ENCODE measurements at regions not wholly inside any gene's neighbourhood (a gene's known extent, or its start where the extent isn't known, plus 50 kb on each side); places are given as distances from the start of the nearest gene placed in this dataset.

DNA sequence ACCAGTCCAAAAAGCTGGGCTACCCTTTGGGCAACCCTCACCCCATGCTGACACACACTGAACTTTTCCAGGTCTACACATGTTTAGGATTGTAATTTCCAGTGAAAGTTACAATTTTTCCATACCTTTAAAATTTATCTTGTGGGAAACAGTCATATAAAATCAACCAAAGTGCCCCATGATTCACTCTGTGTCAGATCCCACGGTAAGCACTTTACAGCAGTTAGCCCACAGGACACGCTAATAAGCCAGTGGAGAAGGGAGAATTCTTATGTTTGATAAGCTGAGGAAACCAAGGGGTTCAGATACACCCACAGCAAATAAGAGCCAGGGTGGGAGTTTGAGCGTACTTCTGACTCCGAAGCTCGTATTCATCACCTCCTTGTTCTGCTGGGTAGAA, 72.4 kb upstream of the TBL1X start:
- H4K20me1 ChIP-seq (ENCODE audit: insufficient read depth, low read length) = no peaks in the 10 kb centered on the region
- H3K4me1 ChIP-seq (ENCODE audit: low read length) = no peaks in the 10 kb centered on the region
- H3K36me3 ChIP-seq (replicated peaks; ENCODE audit: low read depth, low read length) = no peaks in the 10 kb centered on the region
- no peaks in the 10 kb centered on the region for H3K9me3 ChIP-seq (ENCODE audit: insufficient read depth, low read length)
- no peak overlapping the region for H2AFZ ChIP-seq (ENCODE audit: low read depth, low read length)
- H3K27me3 ChIP-seq (ENCODE audit: low read depth, low read length) = no peaks in the 10 kb centered on the region
- TF ChIP-seq EZH2phosphoT487 (IDR thresholded peaks at IDR 0.05; ENCODE audit: low read depth) = no peak
- TF ChIP-seq, protein P1, sequence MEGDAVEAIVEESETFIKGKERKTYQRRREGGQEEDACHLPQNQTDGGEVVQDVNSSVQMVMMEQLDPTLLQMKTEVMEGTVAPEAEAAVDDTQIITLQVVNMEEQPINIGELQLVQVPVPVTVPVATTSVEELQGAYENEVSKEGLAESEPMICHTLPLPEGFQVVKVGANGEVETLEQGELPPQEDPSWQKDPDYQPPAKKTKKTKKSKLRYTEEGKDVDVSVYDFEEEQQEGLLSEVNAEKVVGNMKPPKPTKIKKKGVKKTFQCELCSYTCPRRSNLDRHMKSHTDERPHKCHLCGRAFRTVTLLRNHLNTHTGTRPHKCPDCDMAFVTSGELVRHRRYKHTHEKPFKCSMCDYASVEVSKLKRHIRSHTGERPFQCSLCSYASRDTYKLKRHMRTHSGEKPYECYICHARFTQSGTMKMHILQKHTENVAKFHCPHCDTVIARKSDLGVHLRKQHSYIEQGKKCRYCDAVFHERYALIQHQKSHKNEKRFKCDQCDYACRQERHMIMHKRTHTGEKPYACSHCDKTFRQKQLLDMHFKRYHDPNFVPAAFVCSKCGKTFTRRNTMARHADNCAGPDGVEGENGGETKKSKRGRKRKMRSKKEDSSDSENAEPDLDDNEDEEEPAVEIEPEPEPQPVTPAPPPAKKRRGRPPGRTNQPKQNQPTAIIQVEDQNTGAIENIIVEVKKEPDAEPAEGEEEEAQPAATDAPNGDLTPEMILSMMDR (IDR thresholded peaks at IDR 0.05; ENCODE audit: low read depth, low read length) = no peak
- no peak overlapping the region for H3K4me2 ChIP-seq (ENCODE audit: low read length)
- no peak overlapping the region for H3K4me3 ChIP-seq (ENCODE audit: low read length)
- no peak overlapping the region for H3K27ac ChIP-seq (ENCODE audit: low read length)
- H3K79me2 ChIP-seq (ENCODE audit: low read length) = no peaks in the 10 kb centered on the region
- no peak overlapping the region for H3K9ac ChIP-seq (ENCODE audit: low read length)

DNA sequence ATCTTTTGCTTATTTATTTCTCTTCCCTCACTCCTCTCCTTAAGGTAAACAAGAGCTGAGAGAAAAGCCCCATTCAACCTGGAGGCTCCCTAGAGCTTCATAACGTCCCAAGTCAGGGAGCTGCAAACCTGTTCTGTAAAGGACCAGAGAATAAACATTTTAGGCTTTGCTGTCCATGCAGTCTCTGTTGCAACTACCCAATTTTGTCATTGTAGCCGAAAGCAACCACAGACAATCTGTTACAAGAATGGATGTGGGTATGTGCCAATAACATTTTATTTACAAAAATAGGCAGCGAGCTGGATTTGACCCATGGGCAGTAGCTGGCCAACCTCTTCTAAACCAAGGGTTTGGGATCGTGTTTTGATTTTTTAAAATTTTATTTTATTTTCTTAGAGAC, 71.3 kb upstream of the TBL1X start:
- no peaks in the 10 kb centered on the region for H3K27me3 ChIP-seq (ENCODE audit: low read depth, low read length)
- no peak overlapping the region for H3K4me2 ChIP-seq (ENCODE audit: low read length)
- no peaks in the 10 kb centered on the region for H3K79me2 ChIP-seq (ENCODE audit: low read length)
- H3K4me3 ChIP-seq (ENCODE audit: low read length) = no peak overlapping the region
- H3K36me3 ChIP-seq (replicated peaks; ENCODE audit: low read depth, low read length) = no peaks in the 10 kb centered on the region
- no peaks in the 10 kb centered on the region for H3K4me1 ChIP-seq (ENCODE audit: low read length)
- H3K9ac ChIP-seq (ENCODE audit: low read length) = no peak overlapping the region
- H2AFZ ChIP-seq (ENCODE audit: low read depth, low read length) = no peak overlapping the region
- no peaks in the 10 kb centered on the region for H4K20me1 ChIP-seq (ENCODE audit: insufficient read depth, low read length)
- no peak for TF ChIP-seq EZH2phosphoT487 (IDR thresholded peaks at IDR 0.05; ENCODE audit: low read depth)
- TF ChIP-seq, protein P1 (IDR thresholded peaks at IDR 0.05; ENCODE audit: low read depth, low read length) = no peak
- H3K9me3 ChIP-seq (ENCODE audit: insufficient read depth, low read length) = no peaks in the 10 kb centered on the region
- no peak overlapping the region for H3K27ac ChIP-seq (ENCODE audit: low read length)

DNA sequence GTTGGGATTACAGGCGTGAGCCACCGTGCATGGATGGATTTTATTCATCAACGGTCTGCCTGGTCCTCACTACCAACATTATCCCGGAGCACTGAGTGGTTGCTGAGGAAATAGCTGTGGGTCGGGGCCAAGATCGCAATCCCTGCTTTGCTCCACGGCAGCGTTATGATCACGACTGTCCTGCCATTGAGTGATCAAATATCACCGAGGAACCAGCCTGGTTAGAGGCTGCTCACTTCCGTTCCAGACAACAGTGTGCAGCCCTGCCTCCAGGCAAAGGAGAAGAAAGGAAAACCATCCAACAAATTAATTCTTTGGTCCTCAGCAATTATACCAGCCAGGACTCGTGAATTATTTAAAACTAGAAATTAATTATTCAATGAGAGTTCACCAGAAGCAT, 70.6 kb upstream of the TBL1X start:
- Histone ChIP-seq H3K36me3 (replicated peaks; ENCODE audit: low read depth, low read length) (no peaks in the 10 kb centered on the region), H3K4me3 (ENCODE audit: low read length) (no peak overlapping the region), H3K4me2 (ENCODE audit: low read length) (no peak overlapping the region), H3K4me1 (ENCODE audit: low read length) (no peaks in the 10 kb centered on the region), H3K9ac (ENCODE audit: low read length) (no peak overlapping the region), H3K27me3 (ENCODE audit: low read depth, low read length) (no peaks in the 10 kb centered on the region), H3K9me3 (ENCODE audit: insufficient read depth, low read length) (no peaks in the 10 kb centered on the region), H4K20me1 (ENCODE audit: insufficient read depth, low read length) (no peaks in the 10 kb centered on the region), H3K79me2 (ENCODE audit: low read length) (no peaks in the 10 kb centered on the region), H2AFZ (ENCODE audit: low read depth, low read length) (no peak overlapping the region), H3K27ac (ENCODE audit: low read length) (no peak overlapping the region)
- TF ChIP-seq, protein P1 (IDR thresholded peaks at IDR 0.05; ENCODE audit: low read depth, low read length) = no peak
- TF ChIP-seq EZH2phosphoT487 (IDR thresholded peaks at IDR 0.05; ENCODE audit: low read depth) = no peak

DNA sequence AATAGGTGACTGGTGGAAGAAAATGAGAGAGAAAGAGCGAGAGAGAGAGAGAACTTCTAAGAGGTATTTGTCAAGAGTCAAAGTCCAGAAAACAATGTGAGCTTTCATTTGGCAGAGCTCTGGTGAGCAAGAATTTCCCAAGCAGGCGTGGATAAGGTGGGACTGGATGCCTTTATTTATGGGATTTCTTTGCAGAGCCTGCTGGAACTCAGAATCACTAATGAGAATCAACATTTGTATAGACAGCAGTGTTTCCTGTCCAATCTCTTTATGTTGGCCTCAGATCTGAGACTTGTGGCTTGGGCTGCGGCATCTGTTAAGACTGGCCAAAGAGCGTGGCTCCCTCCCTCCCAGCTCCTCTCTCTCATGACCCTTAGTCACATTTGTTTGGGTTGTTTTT, 67.9 kb upstream of the TBL1X start:
- Histone ChIP-seq H3K27ac (ENCODE audit: low read length) (no peak overlapping the region), H3K4me3 (ENCODE audit: low read length) (no peak overlapping the region), H3K27me3 (ENCODE audit: low read depth, low read length) (no peaks in the 10 kb centered on the region), H2AFZ (ENCODE audit: low read depth, low read length) (no peak overlapping the region), H3K79me2 (ENCODE audit: low read length) (no peaks in the 10 kb centered on the region), H3K9me3 (ENCODE audit: insufficient read depth, low read length) (no peaks in the 10 kb centered on the region), H3K36me3 (replicated peaks; ENCODE audit: low read depth, low read length) (no peaks in the 10 kb centered on the region), H3K4me1 (ENCODE audit: low read length) (no peaks in the 10 kb centered on the region), H3K4me2 (ENCODE audit: low read length) (no peak overlapping the region), H3K9ac (ENCODE audit: low read length) (no peak overlapping the region), H4K20me1 (ENCODE audit: insufficient read depth, low read length) (no peaks in the 10 kb centered on the region)
- no peak for TF ChIP-seq EZH2phosphoT487 (IDR thresholded peaks at IDR 0.05; ENCODE audit: low read depth)
- TF ChIP-seq, protein P1 (IDR thresholded peaks at IDR 0.05; ENCODE audit: low read depth, low read length) = no peak
